Neural crest cell (in vitro differentiated cells): ENCODE measurements at regions not wholly inside any gene's neighbourhood (a gene's known extent, or its start where the extent isn't known, plus 50 kb on each side); places are given as distances from the start of the nearest gene placed in this dataset.
A peak's percentile ranks its signal among the peaks of the same experiment; 100 is the strongest.

Experiments used
- DNase-seq: peaks from one replicate; pipeline ENCODE4 v3.0.0; 2021; ENCODE audit warnings: low read depth, mixed read lengths, low spot score
- H3K27ac Mint-ChIP-seq: one replicate; pipeline ENCODE4 v1.8.0; 2021; ENCODE audit warnings: mild to moderate bottlenecking, mixed read lengths; ENCODE audit not compliant: unreplicated experiment
- H3K27me3 Mint-ChIP-seq: 2 replicates; pipeline ENCODE4 v1.8.0; 2021; ENCODE audit warnings: low read depth, mild to moderate bottlenecking, mixed read lengths
- H3K36me3 Mint-ChIP-seq: 2 replicates; pipeline ENCODE4 v1.8.0; 2021; ENCODE audit warnings: low read depth, mild to moderate bottlenecking, mixed read lengths
- H3K4me1 Mint-ChIP-seq: 2 replicates; pipeline ENCODE4 v1.8.0; 2021; ENCODE audit warnings: mixed read lengths
- H3K4me3 Mint-ChIP-seq: one replicate; pipeline ENCODE4 v1.8.0; 2021; ENCODE audit warnings: mild to moderate bottlenecking, mixed read lengths
- H3K9me3 Mint-ChIP-seq: 2 replicates; pipeline ENCODE4 v1.8.0; 2021; ENCODE audit warnings: mixed read lengths
- CTCF ChIP-seq: fragments of 200-600 bp; sonication (generic); conservative IDR thresholded peaks from 2 replicates; pipeline ENCODE4 v1.5.0; 2021; ENCODE audit warnings: antibody characterized with exemption, mild to moderate bottlenecking

GRCh38 chr11:70876685-70877084 lies 375.7 kb downstream of the SHANK2 start:
- TF ChIP-seq CTCF, result no peak
- Mint-ChIP-seq H3K4me3 (no peak overlapping the region), H3K27me3 (no peaks in the 10 kb centered on the region), H3K4me1 (peaks cover 34% of the 10 kb centered on the region), H3K27ac (peak overlapping the region; percentile 65), H3K36me3 (no peaks in the 10 kb centered on the region), H3K9me3 (no peaks in the 10 kb centered on the region)
- DNase-seq, result no peak

GRCh38 chr11:70877151-70877550 lies 375.2 kb downstream of the SHANK2 start:
- TF ChIP-seq CTCF, result no peak
- H3K27ac Mint-ChIP-seq, result no peak overlapping the region

GRCh38 chr11:70878366-70878765 lies 374.0 kb downstream of the SHANK2 start:
- no peak for TF ChIP-seq CTCF
- H3K4me3 Mint-ChIP-seq, result no peak overlapping the region
- H3K36me3 Mint-ChIP-seq, result no peaks in the 10 kb centered on the region
- H3K4me1 Mint-ChIP-seq, result peaks cover 19% of the 10 kb centered on the region
- no peaks in the 10 kb centered on the region for H3K9me3 Mint-ChIP-seq
- H3K27me3 Mint-ChIP-seq, result no peaks in the 10 kb centered on the region
- no peak for DNase-seq
- H3K27ac Mint-ChIP-seq, result no peak overlapping the region

More at GRCh38 chr11:70877151-70877550, 375.2 kb downstream of the SHANK2 start:
- peaks cover 30% of the 10 kb centered on the region for H3K4me1 Mint-ChIP-seq
- H3K36me3 Mint-ChIP-seq, result no peaks in the 10 kb centered on the region
- H3K27me3 Mint-ChIP-seq, result no peaks in the 10 kb centered on the region
- H3K9me3 Mint-ChIP-seq, result no peaks in the 10 kb centered on the region
- H3K4me3 Mint-ChIP-seq, result no peak overlapping the region
- DNase-seq, result no peak

- Mint-ChIP-seq H3K4me1 (peaks cover 10% of the 10 kb centered on the region), H3K27me3 (no peaks in the 10 kb centered on the region), H3K4me3 (no peak overlapping the region), H3K9me3 (no peaks in the 10 kb centered on the region), H3K27ac (no peak overlapping the region), H3K36me3 (no peaks in the 10 kb centered on the region)
- TF ChIP-seq CTCF, result no peak
- no peak for DNase-seq
These were observed 372.6 kb downstream of the SHANK2 start for GRCh38 chr11:70879601-70880285.

GRCh38 chr11:70880416-70880815 lies 372.0 kb downstream of the SHANK2 start:
- no peak for DNase-seq
- H3K9me3 Mint-ChIP-seq, result no peaks in the 10 kb centered on the region
- H3K27ac Mint-ChIP-seq, result no peak overlapping the region
- peaks cover 10% of the 10 kb centered on the region for H3K4me1 Mint-ChIP-seq
- no peak for TF ChIP-seq CTCF
- no peaks in the 10 kb centered on the region for H3K27me3 Mint-ChIP-seq
- H3K36me3 Mint-ChIP-seq, result no peaks in the 10 kb centered on the region
- no peak overlapping the region for H3K4me3 Mint-ChIP-seq
